ENCODE measurements at regions not wholly inside any gene's neighbourhood (a gene's known extent, or its start where the extent isn't known, plus 50 kb on each side); places are given as distances from the start of the nearest gene placed in this dataset.

GRCh38 chr5:27308153-27308552, 269.8 kb upstream of the CDH9 start:
- DNase-seq: no peak

DNA sequence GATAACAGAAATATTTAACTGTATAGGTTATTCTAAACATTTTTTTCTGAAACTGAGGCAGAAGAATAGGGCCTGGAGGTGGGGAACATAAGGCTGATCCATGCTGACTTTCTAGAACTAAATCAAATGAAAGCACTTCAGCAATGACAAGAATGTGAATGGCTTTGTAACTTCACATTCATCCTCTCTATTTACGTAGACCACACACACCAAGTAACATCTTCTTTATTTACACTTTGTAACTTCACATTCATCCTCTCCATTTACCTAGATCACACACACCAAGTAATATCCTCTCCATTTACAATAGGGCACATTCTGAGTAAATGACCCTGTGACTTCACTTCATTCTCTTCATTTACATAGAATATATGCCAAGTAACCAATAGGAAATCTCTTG, 251.8 kb upstream of the CDH9 start:
- DNase-seq: no peak

DNA sequence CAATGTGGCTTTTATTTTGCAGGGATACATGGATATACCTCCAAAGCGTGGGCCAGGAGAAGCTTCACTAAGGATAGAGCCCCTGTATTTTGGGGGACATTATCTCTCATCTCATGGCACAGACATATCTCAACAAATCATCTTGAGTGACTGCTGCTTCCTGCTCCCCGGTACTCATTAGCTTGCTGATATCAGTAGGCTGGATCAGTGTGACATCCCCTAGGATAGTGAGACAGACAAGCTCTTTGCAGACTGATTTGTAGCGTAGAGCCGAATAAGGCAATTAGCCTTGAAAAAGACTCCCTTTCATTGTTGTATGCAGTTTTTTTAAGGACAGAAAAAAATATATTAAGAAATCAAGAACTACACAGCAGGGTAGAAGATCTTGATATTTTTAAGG, 237.7 kb upstream of the CDH9 start:
- no peak for DNase-seq

- no peak for DNase-seq
These were observed 237.0 kb upstream of the CDH9 start for GRCh38 chr5:27275345-27275744.

- DNase-seq: no peak
These were observed 231.4 kb upstream of the CDH9 start for GRCh38 chr5:27269766-27270165.

GRCh38 chr5:27267209-27267824, 228.9 kb upstream of the CDH9 start:
- no peak for DNase-seq

GRCh38 chr5:27266184-27266583, 227.8 kb upstream of the CDH9 start:
- DNase-seq: no peak

DNA sequence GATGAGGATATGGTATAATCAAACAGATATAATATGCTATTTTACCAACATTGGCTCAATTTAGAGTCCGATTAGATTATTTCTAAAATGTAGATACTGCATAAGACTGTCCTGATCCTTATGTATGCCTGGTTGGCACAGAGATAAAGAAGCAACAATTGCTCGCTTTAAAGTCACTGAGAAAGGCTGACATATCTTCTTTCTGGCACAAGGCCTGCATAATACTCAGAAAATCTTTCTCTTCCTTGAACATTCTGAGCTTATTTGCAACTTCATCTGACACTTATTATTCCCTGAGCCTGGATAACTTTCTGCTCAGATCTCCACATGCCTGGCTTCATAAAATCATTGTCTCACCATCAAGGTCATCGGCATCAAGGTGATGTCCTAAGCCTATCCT, 219.3 kb upstream of the CDH9 start:
- no peak for DNase-seq

DNA sequence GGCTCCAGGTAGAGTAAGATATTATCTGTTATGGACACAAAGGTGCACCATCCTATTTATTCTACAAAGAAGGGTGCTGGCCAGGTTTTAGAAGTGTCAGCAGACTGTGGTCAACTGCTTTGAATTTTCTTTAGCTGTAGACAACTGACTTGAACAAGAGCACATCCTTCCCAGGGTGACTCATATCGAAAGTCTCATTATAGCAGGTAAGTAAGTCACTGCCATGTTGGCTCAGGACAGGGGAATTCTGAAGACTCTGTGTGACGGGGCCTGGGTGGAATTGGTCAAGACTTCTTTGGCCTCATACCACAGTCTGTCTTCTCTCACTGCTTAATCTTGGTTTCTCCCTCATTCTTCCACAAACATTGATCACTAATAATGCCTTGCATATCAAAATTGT, 214.5 kb upstream of the CDH9 start:
- DNase-seq: no peak

DNA sequence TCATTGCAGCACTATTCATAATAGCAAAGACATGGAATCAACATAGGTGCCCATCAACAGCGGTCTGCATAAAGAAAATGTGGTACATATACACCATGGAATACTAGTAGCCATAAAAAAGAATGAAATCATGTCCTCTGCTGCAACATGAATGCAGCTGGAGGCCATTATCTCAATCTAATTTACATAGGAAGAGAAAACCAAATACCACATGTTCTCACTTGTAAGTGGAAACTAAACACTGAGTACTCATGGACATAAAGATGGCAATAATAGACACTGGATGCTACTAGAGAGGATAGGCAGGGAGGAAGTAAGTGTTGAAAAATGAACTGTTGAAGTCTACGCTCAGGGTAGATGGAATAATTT, 203.9 kb upstream of the CDH9 start:
- DNase-seq: no peak

DNA sequence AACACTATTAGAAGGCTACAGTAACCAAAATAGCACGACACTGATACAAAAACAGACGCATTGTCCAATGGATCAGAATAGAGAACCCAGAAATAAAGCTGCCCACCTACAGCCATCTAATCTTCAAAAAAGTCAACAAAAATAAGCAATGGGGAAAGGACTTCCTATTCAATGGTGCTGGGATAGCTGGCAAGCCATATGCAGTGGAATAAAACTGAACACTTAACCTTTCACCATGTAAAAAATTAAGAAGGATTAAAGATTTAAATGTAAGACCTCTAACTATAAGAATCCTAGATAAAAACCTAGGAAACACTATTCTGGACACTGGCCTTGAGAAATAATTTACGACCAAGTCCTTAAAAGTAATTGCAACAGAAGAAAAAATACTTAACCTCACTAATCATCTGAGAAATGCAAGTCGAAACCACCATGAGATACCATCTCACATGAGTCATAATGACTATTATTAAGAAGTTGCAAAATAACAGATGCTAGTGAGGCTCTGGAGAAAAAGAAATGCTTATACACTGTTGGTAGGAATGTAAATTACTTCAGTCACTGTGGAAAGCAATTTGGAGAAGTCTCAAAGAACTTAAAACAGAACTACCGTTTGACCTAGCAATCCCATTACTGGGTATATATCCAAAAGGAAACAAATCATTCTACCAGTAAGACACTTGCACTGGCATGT, 203.3 kb upstream of the CDH9 start:
- no peak for DNase-seq

DNA sequence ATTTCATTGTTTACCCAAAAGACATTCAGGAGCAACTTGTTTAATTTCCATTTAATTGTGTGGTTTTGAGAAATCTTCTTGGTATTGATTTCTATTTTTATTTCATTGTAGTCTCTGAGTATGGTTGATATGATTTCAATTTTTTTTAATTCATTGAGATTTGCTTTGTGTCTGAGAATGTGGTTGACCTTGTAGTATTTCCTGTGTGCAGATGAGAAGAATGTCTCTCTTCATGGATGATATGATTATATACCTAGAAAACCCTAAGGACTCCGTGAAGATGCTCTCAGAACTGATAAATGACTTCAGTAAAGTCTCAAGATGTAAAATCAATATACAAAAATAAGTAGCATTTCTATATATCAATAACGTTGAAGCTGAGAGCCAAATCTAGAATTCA, 202.4 kb upstream of the CDH9 start:
- DNase-seq: no peak

- no peak for DNase-seq
These were observed 196.5 kb upstream of the CDH9 start for GRCh38 chr5:27234916-27235315.

DNA sequence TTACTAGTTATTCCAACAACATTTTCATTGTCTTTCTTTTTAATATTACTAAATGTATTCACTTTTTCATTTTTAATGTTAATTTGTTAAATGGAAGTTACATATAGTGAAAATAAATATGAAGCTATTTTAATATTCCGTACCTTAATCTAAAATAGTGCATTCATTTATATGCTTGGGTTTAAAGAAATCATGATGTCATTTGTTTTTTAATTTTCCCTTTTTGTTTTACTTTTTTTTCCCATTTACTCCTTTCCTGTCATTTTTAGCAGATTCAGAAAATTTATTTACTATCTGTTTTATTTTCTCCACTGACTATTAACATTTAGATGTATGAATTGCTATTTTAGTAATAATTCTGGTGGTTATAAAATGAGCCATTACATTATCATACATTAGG, 183.0 kb upstream of the CDH9 start:
- DNase-seq: no peak

DNA sequence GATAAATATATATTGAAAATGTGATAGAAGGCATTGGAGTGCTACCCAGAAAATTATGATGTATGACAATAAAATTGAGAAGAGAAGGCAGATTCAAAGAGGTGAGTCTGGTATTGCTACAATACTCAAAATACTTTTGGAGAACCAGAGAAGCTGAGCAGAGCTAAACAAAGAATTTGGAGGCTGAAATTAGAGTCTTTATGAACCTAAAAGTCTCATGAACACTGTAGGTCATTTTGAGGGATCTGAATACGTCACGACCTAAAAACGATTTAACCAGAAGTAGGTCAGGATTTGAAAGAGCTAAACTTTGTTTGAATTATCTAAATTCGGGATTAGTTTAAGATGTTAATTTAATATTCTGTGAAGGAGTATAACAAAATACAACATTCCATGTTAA, 182.4 kb upstream of the CDH9 start:
- DNase-seq: no peak

DNA sequence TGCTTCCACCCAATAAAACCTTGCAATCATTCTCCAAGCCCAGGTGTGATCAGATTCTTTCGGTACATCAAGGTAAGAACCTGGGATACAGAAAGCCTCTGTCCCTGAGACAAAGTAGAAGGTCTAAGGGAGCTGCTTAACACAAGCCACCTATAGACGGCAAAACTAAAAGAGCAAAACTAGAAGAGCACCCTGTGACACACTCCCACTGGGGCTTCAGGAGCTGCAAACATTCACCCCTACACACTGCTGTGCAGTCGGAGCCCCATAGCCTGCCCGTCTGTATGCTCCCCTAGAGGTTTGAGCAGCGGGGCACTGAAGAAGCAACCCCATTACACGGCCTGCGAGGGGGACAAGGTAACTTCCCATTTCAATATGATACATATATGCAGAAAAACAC, 179.6 kb upstream of the CDH9 start:
- no peak for DNase-seq

GRCh38 chr5:27217155-27217956, 179.0 kb upstream of the CDH9 start:
- no peak for DNase-seq

DNA sequence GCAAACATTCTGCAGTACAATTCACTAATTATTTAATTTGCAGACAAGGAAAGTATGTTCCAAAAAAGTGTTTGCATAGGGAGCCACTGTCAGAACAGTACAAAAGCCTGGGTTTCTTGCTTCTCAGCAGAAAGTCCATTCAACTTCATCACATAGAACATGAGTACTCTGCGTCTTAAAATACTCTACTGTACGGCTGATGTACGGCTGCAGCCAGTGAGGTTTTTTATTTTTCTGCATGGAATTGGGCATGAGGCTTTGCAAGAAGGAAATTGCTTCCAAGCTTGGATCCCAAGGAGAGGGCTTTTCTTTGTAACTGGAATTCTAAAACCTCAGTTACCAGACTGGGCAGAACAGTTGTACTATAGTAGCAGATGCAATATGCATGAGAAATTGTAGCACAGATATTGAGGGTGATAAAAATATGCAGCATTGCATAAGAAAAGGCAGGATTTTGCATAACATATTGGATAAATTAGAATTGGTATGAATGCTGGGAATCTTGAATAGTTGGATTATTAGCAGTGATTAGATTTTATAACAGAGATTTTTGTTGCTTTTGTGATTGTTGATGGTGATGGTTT, 178.1 kb upstream of the CDH9 start:
- DNase-seq: no peak

DNA sequence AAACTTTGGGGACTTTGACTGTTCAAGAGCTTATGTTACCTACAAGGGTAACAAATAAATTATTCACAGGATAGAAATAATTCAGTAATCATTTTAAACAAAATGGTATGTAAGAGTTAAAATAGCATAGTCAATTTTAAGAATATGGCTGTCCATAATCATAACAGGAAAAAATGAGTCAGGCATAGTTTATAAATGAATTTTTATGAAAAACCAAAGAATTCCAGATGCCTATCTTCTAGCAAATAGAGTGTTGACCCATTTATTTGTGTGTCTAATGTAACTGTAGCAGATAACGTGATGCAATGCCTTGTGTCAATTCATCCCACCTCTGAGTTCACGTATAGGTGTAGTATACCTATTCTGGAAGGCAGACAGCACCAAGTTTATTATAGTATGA, 169.7 kb upstream of the CDH9 start:
- DNase-seq: no peak

- DNase-seq: no peak
These were observed 153.6 kb upstream of the CDH9 start for GRCh38 chr5:27191786-27192510.

GRCh38 chr5:27172693-27173092, 134.3 kb upstream of the CDH9 start:
- DNase-seq: no peak

- DNase-seq: peak; percentile 48
These were observed 133.4 kb upstream of the CDH9 start for GRCh38 chr5:27171761-27172261.

- DNase-seq: no peak
These were observed 120.4 kb upstream of the CDH9 start for GRCh38 chr5:27158775-27159174.

All from NCI-H1417 treated with DMSO at 0.1 percent for 48 hours (cell line).